GM13977 (cell line): ENCODE measurements at regions not wholly inside any gene's neighbourhood (a gene's known extent, or its start where the extent isn't known, plus 50 kb on each side); places are given as distances from the start of the nearest gene placed in this dataset.

ENCODE experiments used
- DNase-seq: peaks from one replicate; pipeline ENCODE4 v3.0.0; 2012; ENCODE audit warnings: low spot score
- in situ Hi-C: fragments of 300-500 bp; cut with MboI; formaldehyde crosslinking; loops from one replicate; pipeline ENCODE4 v1.12.0; 2022; ENCODE audit warnings: low sequenced_read_pairs, low pct_unique_long_range_greater_than_20kb, mixed read lengths, inconsistent platforms; ENCODE audit not compliant: unreplicated experiment
- TF ChIP-seq, protein P1 (sequence below): IDR thresholded peaks from 2 replicates; pipeline ENCODE4 v1.5.1; 2012; ENCODE audit warnings: mild to moderate bottlenecking, control low read depth; ENCODE audit not compliant: insufficient read depth; ENCODE audit errors: extremely low read depth, missing control alignments

DNA sequence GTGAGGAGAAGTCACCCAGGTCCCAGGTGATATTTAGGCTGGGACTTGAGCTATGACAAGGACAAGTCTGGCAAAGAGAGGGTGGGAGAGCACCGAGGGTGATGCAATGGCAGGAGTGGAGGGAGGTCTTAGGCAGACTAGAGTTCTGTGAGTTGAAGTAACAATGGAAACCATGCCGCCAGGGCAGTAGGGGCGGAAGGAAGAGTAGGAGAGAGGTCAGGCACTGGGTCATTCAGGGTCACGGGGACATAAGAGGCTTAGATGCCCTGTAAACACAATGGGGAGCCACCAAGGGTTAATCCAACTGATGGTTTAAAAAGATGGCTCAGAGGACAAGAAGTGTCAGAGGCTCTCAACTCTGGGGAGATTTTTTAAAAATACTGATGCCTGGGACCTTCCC, 199.7 kb upstream of the LRTM1 start:
- TF ChIP-seq, protein P1, sequence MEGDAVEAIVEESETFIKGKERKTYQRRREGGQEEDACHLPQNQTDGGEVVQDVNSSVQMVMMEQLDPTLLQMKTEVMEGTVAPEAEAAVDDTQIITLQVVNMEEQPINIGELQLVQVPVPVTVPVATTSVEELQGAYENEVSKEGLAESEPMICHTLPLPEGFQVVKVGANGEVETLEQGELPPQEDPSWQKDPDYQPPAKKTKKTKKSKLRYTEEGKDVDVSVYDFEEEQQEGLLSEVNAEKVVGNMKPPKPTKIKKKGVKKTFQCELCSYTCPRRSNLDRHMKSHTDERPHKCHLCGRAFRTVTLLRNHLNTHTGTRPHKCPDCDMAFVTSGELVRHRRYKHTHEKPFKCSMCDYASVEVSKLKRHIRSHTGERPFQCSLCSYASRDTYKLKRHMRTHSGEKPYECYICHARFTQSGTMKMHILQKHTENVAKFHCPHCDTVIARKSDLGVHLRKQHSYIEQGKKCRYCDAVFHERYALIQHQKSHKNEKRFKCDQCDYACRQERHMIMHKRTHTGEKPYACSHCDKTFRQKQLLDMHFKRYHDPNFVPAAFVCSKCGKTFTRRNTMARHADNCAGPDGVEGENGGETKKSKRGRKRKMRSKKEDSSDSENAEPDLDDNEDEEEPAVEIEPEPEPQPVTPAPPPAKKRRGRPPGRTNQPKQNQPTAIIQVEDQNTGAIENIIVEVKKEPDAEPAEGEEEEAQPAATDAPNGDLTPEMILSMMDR: no peak
- in situ Hi-C loops: no loop called here
- no peak for DNase-seq

DNA sequence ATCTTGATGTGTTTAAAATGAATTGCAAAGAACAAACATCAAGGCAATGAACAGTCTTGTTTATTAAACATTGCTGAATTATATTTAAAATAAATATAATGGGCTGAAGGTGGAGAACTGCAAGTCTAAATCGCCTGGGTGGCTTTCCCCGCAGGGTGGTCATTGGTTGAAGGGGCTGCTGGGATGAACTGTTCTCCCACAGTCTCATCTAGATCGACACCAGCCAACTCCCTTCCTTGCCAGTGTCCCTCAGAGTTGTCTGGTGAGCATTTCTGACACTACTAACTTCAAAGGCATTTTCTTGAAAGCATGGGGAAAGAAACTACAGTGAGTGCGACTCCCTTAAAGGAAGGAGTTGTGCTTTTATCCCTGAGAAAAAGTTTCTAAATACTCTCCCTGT, 196.5 kb upstream of the LRTM1 start:
- in situ Hi-C loops: no loop called here
- TF ChIP-seq, protein P1: no peak
- DNase-seq: no peak
